ENCODE measurements at regions not wholly inside any gene's neighbourhood (a gene's known extent, or its start where the extent isn't known, plus 50 kb on each side); places are given as distances from the start of the nearest gene placed in this dataset.
"Not testable (repeated sequence)": the region's sequence is repeated elsewhere in the genome, so short reads cannot be mapped to it uniquely, and the experiment has no call there.

DNA sequence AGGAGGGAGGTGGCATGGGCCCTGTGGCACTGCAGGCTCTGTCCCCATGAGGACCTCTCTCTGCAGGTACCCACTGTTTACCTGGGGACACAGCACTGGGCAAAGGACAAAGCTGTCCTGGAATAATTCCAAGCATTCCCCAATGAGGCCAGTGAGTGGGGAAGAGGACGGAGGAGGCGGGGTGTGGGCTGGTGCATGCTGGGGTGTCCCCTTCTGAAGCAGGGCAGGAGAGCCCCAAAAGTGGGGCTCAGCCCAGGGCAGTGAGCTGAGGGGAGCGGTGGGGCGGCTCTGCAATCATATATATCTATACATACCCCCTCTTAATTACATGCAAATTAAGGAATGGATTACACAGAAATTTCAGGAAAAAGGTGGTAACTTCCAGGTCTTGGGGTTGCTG lies 315.8 kb downstream of the ADGRD1 start:
- Histone ChIP-seq H3K27ac (ENCODE audit: low read depth, low read length) (no peak overlapping the region), H3K9me3 (ENCODE audit: control insufficient read depth, insufficient read depth, low read length) (no peaks in the 10 kb centered on the region), H3K27me3 (ENCODE audit: control insufficient read depth, insufficient read depth, low read length) (no peaks in the 10 kb centered on the region), H3K4me3 (ENCODE audit: low read depth, low read length) (no peak overlapping the region), H3K36me3 (ENCODE audit: control insufficient read depth, insufficient read depth, low read length) (no peaks in the 10 kb centered on the region), H3K4me1 (ENCODE audit: control insufficient read depth, insufficient read depth, low read length) (no peaks in the 10 kb centered on the region), H3K9ac (ENCODE audit: low read depth, low read length) (no peak overlapping the region)

DNA sequence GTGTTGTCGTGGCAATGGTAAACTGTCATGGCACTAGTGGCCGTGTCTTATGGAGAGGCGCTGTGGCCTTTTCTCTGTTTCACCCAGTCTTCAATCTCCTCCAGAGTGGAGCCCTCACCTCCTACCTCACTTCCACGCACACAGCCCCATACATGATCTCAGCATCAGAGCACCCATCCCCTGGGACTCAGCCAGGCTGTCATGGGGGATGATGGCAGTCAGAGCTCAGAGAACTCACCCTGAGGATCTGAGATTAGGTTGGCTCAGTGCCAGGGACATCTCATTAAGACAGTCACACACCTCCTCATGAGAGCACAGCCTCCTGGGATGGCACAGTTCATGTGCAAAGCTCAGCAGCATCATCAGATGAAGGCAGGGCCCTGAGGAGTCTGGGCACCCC lies 316.3 kb downstream of the ADGRD1 start:
- not testable (repeated sequence) for H3K9ac ChIP-seq (ENCODE audit: low read depth, low read length); H3K27me3 ChIP-seq (ENCODE audit: control insufficient read depth, insufficient read depth, low read length); H3K9me3 ChIP-seq (ENCODE audit: control insufficient read depth, insufficient read depth, low read length); H3K27ac ChIP-seq (ENCODE audit: low read depth, low read length); H3K4me1 ChIP-seq (ENCODE audit: control insufficient read depth, insufficient read depth, low read length); H3K36me3 ChIP-seq (ENCODE audit: control insufficient read depth, insufficient read depth, low read length); H3K4me3 ChIP-seq (ENCODE audit: low read depth, low read length)

DNA sequence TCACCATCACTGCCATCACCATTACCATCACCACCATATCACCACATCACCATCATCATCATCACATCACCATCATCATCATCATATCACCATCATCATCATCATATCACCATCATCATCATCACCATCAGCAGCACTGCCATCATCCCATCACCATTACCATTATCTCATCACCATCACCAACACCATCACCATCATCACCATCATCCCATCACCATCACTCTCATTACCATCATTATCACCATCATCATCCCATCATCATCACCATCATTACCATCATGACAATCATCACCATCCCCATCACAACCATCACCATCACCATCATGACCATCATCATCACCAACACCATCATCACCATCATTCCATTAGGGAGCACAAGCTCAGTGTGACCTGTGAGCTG lies 318.0 kb downstream of the ADGRD1 start:
- H3K4me3 ChIP-seq (ENCODE audit: low read depth, low read length) = no peak overlapping the region
- no peak overlapping the region for H3K27ac ChIP-seq (ENCODE audit: low read depth, low read length)
- no peaks in the 10 kb centered on the region for H3K36me3 ChIP-seq (ENCODE audit: control insufficient read depth, insufficient read depth, low read length)
- no peak overlapping the region for H3K9ac ChIP-seq (ENCODE audit: low read depth, low read length)
- H3K9me3 ChIP-seq (ENCODE audit: control insufficient read depth, insufficient read depth, low read length) = no peaks in the 10 kb centered on the region
- no peaks in the 10 kb centered on the region for H3K27me3 ChIP-seq (ENCODE audit: control insufficient read depth, insufficient read depth, low read length)
- no peaks in the 10 kb centered on the region for H3K4me1 ChIP-seq (ENCODE audit: control insufficient read depth, insufficient read depth, low read length)

DNA sequence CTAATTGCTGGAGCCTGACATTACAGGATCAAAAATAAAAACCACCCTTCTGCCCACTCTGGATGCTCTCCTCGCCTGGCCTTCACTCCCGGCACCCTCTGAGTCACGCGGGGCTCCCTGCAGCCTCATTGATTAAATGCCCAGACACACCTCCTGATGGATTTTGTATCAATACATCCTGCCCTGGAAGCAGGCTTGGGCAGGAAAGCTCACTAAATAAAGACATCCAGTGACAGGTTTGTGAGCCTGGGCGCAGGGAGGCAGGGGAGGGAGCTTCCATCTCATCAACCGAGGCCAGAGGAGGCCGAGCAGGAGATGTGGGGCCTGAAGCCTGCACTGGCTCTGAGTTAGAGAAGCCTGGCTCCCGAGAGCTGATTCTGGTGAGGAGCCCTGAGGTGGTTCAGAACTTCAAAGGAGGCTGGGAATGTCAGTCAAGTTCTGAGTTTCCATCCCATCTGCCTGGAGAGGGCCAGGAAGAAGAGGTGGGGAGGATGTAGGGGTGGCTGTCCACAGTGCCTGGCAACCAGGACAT lies 318.6 kb downstream of the ADGRD1 start:
- H3K9me3 ChIP-seq (ENCODE audit: control insufficient read depth, insufficient read depth, low read length); H3K27me3 ChIP-seq (ENCODE audit: control insufficient read depth, insufficient read depth, low read length); H3K4me3 ChIP-seq (ENCODE audit: low read depth, low read length); H3K9ac ChIP-seq (ENCODE audit: low read depth, low read length); H3K27ac ChIP-seq (ENCODE audit: low read depth, low read length); H3K36me3 ChIP-seq (ENCODE audit: control insufficient read depth, insufficient read depth, low read length); H3K4me1 ChIP-seq (ENCODE audit: control insufficient read depth, insufficient read depth, low read length): not testable (repeated sequence)

DNA sequence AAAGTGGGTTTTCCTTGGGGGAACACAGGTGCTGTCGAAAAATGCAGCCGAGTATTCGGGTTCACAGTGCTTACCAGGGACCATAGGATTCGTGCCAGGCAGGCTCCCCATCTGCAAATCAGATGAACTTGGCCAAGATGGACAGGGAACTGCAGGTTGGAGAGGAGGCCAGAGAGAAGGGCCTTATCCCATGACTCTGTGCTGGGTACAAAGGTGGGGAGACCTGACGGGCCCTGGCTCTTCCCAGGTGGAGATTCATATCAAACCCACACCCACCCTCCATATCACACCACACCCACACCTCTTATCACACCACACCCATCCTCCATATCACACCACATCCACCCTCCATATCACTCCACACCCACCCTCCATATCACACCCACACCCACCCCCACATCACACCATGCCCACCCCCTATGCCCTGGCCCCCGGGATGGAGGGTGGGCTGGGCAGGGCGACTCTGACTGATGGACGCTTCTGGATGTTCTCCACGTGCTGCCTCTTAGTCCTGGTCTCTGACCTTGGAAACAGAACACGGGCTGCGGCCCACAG lies 319.7 kb downstream of the ADGRD1 start:
- Histone ChIP-seq H3K36me3 (ENCODE audit: control insufficient read depth, insufficient read depth, low read length) (no peaks in the 10 kb centered on the region), H3K9me3 (ENCODE audit: control insufficient read depth, insufficient read depth, low read length) (no peaks in the 10 kb centered on the region), H3K4me1 (ENCODE audit: control insufficient read depth, insufficient read depth, low read length) (no peaks in the 10 kb centered on the region), H3K27ac (ENCODE audit: low read depth, low read length) (no peak overlapping the region), H3K27me3 (ENCODE audit: control insufficient read depth, insufficient read depth, low read length) (no peaks in the 10 kb centered on the region), H3K9ac (ENCODE audit: low read depth, low read length) (no peak overlapping the region), H3K4me3 (ENCODE audit: low read depth, low read length) (no peak overlapping the region)

- Histone ChIP-seq H3K4me1 (ENCODE audit: control insufficient read depth, insufficient read depth, low read length) (no peaks in the 10 kb centered on the region), H3K9ac (ENCODE audit: low read depth, low read length) (no peak overlapping the region), H3K4me3 (ENCODE audit: low read depth, low read length) (no peak overlapping the region), H3K27ac (ENCODE audit: low read depth, low read length) (no peak overlapping the region), H3K9me3 (ENCODE audit: control insufficient read depth, insufficient read depth, low read length) (no peaks in the 10 kb centered on the region), H3K36me3 (ENCODE audit: control insufficient read depth, insufficient read depth, low read length) (no peaks in the 10 kb centered on the region), H3K27me3 (ENCODE audit: control insufficient read depth, insufficient read depth, low read length) (no peaks in the 10 kb centered on the region)
Measured at GRCh38 chr12:131274061-131274460, 320.4 kb downstream of the ADGRD1 start.

DNA sequence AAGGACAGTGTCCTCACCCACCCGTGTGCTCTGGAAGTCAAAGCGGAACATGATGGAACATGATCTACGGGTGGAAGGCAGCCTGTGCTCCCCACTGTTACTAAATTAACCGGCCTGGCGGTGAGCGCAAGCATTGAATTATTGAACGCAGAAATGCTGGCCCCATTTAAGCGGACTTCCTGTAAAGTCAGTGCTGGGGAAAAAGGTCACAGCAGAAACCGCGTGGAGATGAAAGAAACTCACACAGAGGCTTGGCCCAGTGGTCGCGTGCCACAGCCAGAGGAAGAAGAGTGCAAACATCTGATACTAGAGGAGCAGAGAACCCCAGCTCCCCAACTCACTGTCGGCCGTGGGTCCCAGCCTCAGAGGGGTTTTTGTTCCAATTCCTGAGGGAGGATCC lies 321.2 kb downstream of the ADGRD1 start:
- H3K9me3 ChIP-seq (ENCODE audit: control insufficient read depth, insufficient read depth, low read length) = no peaks in the 10 kb centered on the region
- no peaks in the 10 kb centered on the region for H3K27me3 ChIP-seq (ENCODE audit: control insufficient read depth, insufficient read depth, low read length)
- H3K9ac ChIP-seq (ENCODE audit: low read depth, low read length) = no peak overlapping the region

GRCh38 chr12:131275824-131276223 lies 322.1 kb downstream of the ADGRD1 start:
- H3K4me3 ChIP-seq (ENCODE audit: low read depth, low read length) = no peak overlapping the region
- no peaks in the 10 kb centered on the region for H3K9me3 ChIP-seq (ENCODE audit: control insufficient read depth, insufficient read depth, low read length)
- H3K9ac ChIP-seq (ENCODE audit: low read depth, low read length) = no peak overlapping the region
- H3K36me3 ChIP-seq (ENCODE audit: control insufficient read depth, insufficient read depth, low read length) = no peaks in the 10 kb centered on the region
- H3K27ac ChIP-seq (ENCODE audit: low read depth, low read length) = no peak overlapping the region
- H3K27me3 ChIP-seq (ENCODE audit: control insufficient read depth, insufficient read depth, low read length) = no peaks in the 10 kb centered on the region
- H3K4me1 ChIP-seq (ENCODE audit: control insufficient read depth, insufficient read depth, low read length) = no peaks in the 10 kb centered on the region

More for the DNA sequence above, 321.2 kb downstream of the ADGRD1 start:
- Histone ChIP-seq H3K4me1 (ENCODE audit: control insufficient read depth, insufficient read depth, low read length) (no peaks in the 10 kb centered on the region), H3K36me3 (ENCODE audit: control insufficient read depth, insufficient read depth, low read length) (no peaks in the 10 kb centered on the region), H3K27ac (ENCODE audit: low read depth, low read length) (no peak overlapping the region), H3K4me3 (ENCODE audit: low read depth, low read length) (no peak overlapping the region)

DNA sequence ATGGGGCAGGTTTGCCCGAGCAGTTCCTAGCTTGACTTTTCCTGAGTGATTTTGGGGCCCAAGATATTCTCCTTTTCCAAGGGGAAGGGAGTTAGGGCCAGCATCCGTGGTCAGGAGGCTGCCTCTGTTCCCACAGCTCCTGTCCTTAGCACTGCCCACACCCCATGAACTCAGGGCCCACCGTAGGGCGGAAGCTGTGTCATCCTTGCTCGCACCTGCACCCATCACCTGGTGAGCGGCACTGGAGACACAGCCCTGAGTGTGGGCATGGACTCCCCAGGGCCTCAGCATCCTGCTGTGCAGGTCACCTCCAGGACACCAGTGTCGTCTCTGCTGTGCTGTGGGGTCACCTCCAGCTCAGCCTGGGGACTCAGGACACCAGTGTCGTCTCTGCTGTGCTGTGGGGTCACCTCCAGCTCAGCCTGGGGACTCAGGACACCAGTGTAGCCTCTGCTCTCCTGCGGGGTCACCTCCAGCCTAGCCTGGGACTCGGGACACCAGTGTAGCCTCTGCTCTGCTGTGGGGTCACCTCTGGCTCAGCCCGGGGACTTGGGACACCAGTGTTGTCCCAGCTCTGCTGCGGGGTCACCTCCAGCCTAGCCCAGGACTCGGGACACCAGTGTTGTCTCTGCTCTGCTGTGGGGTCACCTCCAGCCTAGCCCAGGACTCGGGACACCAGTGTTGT lies 322.9 kb downstream of the ADGRD1 start:
- no peaks in the 10 kb centered on the region for H3K4me1 ChIP-seq (ENCODE audit: control insufficient read depth, insufficient read depth, low read length)
- no peaks in the 10 kb centered on the region for H3K9me3 ChIP-seq (ENCODE audit: control insufficient read depth, insufficient read depth, low read length)
- H3K4me3 ChIP-seq (ENCODE audit: low read depth, low read length) = no peak overlapping the region
- no peak overlapping the region for H3K27ac ChIP-seq (ENCODE audit: low read depth, low read length)
- H3K27me3 ChIP-seq (ENCODE audit: control insufficient read depth, insufficient read depth, low read length) = no peaks in the 10 kb centered on the region
- H3K9ac ChIP-seq (ENCODE audit: low read depth, low read length) = no peak overlapping the region
- no peaks in the 10 kb centered on the region for H3K36me3 ChIP-seq (ENCODE audit: control insufficient read depth, insufficient read depth, low read length)

GRCh38 chr12:131277186-131278091 lies 323.7 kb downstream of the ADGRD1 start:
- not testable (repeated sequence) for H3K36me3 ChIP-seq (ENCODE audit: control insufficient read depth, insufficient read depth, low read length); H3K27ac ChIP-seq (ENCODE audit: low read depth, low read length); H3K9ac ChIP-seq (ENCODE audit: low read depth, low read length); H3K4me1 ChIP-seq (ENCODE audit: control insufficient read depth, insufficient read depth, low read length); H3K27me3 ChIP-seq (ENCODE audit: control insufficient read depth, insufficient read depth, low read length); H3K9me3 ChIP-seq (ENCODE audit: control insufficient read depth, insufficient read depth, low read length); H3K4me3 ChIP-seq (ENCODE audit: low read depth, low read length)

Data from HUES48 (cell line).